GM19099 (cell line): ENCODE measurements at regions not wholly inside any gene's neighbourhood (a gene's known extent, or its start where the extent isn't known, plus 50 kb on each side); places are given as distances from the start of the nearest gene placed in this dataset.

ENCODE experiments used
- POLR2A ChIP-seq: IDR thresholded peaks from 3 replicates; pipeline ENCODE4 v1.6.1; 2011; ENCODE audit warnings: low read depth; ENCODE audit not compliant: insufficient read length; ENCODE audit errors: extremely low read depth

DNA sequence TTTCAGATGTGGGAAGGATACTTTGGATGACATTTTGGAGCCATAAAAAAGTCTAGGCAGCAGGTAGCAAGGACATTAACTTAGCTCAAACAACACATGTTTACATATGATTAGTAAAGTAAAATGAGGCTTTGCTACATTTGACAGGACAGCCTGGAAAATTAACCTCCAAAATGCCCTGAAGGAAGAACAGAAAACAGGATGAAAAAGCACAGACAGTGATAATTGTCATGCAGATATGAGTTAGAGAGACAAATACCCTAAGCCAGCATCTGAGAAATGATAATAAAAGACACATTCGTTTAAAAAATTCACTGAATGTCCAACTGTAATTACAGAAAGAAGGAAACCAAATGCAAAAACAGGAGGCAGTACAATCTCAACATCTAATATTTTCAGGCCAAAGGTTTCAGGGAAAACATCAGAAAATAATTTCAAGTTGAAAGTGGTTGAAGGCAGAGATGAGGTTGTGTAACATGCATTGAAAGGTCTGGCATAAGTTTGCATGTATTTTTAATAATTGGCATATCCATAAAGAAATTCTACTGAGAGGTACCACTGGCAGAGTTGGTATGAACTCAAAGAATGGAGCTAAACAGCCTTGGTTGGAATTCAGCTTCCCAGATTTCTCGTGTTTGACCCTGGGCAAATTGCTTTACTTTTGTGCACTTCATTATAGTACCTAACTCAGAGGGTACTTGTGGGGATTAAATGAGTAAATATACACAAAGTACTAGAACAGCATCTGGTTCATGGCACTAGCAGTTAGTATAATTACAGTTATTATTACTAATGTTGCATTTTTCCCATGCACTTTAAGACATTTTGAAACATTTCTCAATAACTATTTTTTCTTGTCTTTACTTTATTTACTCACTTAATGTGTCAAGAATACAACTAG lies 54.4 kb upstream of the MAP9 start:
- TF ChIP-seq POLR2A, result no peak

GRCh38 chr4:155428128-155428527 lies 51.4 kb upstream of the MAP9 start:
- no peak for TF ChIP-seq POLR2A

DNA sequence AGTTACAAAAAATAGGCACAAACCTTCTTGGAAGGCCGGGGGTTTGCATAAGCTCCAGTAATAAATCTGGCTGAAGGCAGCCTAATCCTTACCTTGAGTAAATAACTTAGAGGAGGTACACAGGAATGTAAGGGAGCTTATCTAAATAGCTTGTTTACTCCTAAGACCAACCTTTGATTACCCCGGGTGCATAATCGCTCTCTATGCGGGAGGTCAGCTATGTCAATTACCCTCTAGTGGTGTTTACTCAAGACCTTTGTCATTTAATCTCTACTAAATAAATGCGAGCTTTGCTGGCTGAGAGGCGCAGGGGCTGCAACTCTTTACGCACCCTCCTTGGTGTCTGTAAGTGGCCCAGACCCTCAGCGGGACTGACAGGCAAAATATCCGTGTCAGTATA lies 50.2 kb upstream of the MAP9 start:
- no peak for TF ChIP-seq POLR2A
